H9 (cell line): ENCODE measurements at regions not wholly inside any gene's neighbourhood (a gene's known extent, or its start where the extent isn't known, plus 50 kb on each side); places are given as distances from the start of the nearest gene placed in this dataset.

ENCODE experiments used
- DNase-seq: peaks from one replicate; pipeline ENCODE4 v3.0.0-alpha.2; 2017
- H2AFZ ChIP-seq: one replicate; pipeline ENCODE4 v1.6.1; 2013; ENCODE audit warnings: mild to moderate bottlenecking, low read length, control low read depth, moderate library complexity
- H2AK5ac ChIP-seq: 2 replicates; pipeline ENCODE4 v1.6.1; 2013; ENCODE audit warnings: low read length, control low read depth, mixed read lengths; ENCODE audit not compliant: insufficient read length
- H2BK120ac ChIP-seq: one replicate; pipeline ENCODE4 v1.6.1; 2013; ENCODE audit warnings: low read depth, mild to moderate bottlenecking, low read length, control low read depth, inconsistent platforms; ENCODE audit not compliant: poor library complexity, severe bottlenecking
- H2BK12ac ChIP-seq: 2 replicates; pipeline ENCODE4 v1.6.1; 2013; ENCODE audit warnings: low read length, control low read depth, mixed read lengths, low read depth; ENCODE audit not compliant: insufficient read length
- H2BK15ac ChIP-seq: 2 replicates; pipeline ENCODE4 v1.6.1; 2013; ENCODE audit warnings: low read depth, low read length, control low read depth
- H2BK20ac ChIP-seq: one replicate; pipeline ENCODE4 v1.6.1; 2013; ENCODE audit warnings: low read depth, mild to moderate bottlenecking, low read length, control low read depth, inconsistent platforms; ENCODE audit not compliant: poor library complexity, severe bottlenecking
- H2BK5ac ChIP-seq: 2 replicates; pipeline ENCODE4 v1.6.1; 2013; ENCODE audit warnings: low read length, control low read depth, mixed read lengths; ENCODE audit not compliant: insufficient read length
- H3K14ac ChIP-seq: 2 replicates; pipeline ENCODE4 v1.6.1; 2013; ENCODE audit warnings: low read length, control low read depth; ENCODE audit not compliant: insufficient read depth
- H3K18ac ChIP-seq: 2 replicates; pipeline ENCODE4 v1.6.1; 2013; ENCODE audit warnings: low read depth, mild to moderate bottlenecking, mixed read lengths, low read length, control low read depth; ENCODE audit not compliant: insufficient read length
- H3K23ac ChIP-seq: 2 replicates; pipeline ENCODE4 v1.6.1; 2013; ENCODE audit warnings: low read length, control low read depth, mixed read lengths, low read depth; ENCODE audit not compliant: insufficient read length
- H3K23me2 ChIP-seq: 2 replicates; pipeline ENCODE4 v1.6.1; 2013; ENCODE audit warnings: low read depth, mild to moderate bottlenecking, mixed read lengths, low read length, control low read depth; ENCODE audit not compliant: insufficient read length, poor library complexity, severe bottlenecking
- H3K27ac ChIP-seq: 2 replicates; pipeline ENCODE4 v1.5.1; 2013; ENCODE audit warnings: low read length, control low read depth, mixed read lengths, low read depth; ENCODE audit not compliant: insufficient read length
- H3K27me3 ChIP-seq: 2 replicates; pipeline ENCODE4 v1.6.1; 2013; ENCODE audit warnings: low read length, control low read depth, inconsistent platforms; ENCODE audit not compliant: insufficient read depth
- H3K4ac ChIP-seq: 2 replicates; pipeline ENCODE4 v1.6.1; 2013; ENCODE audit warnings: low read depth, mild to moderate bottlenecking, control low read depth, inconsistent platforms, low read length, moderate library complexity
- H3K4me1 ChIP-seq: 2 replicates; pipeline ENCODE4 v1.6.1; 2013; ENCODE audit warnings: low read length, control low read depth, inconsistent platforms; ENCODE audit not compliant: insufficient read depth
- H3K4me2 ChIP-seq: 2 replicates; pipeline ENCODE4 v1.6.1; 2013; ENCODE audit warnings: low read length, control low read depth, mixed read lengths; ENCODE audit not compliant: insufficient read length, insufficient read depth
- H3K56ac ChIP-seq: 2 replicates; pipeline ENCODE4 v1.6.1; 2013; ENCODE audit warnings: low read depth, mild to moderate bottlenecking, mixed read lengths, low read length, control low read depth; ENCODE audit not compliant: insufficient read length
- H3K79me1 ChIP-seq: 2 replicates; pipeline ENCODE4 v1.6.1; 2013; ENCODE audit warnings: low read depth, mild to moderate bottlenecking, moderate library complexity, low read length, control low read depth, inconsistent platforms; ENCODE audit not compliant: insufficient read depth, poor library complexity, severe bottlenecking
- H3K79me2 ChIP-seq: 2 replicates; pipeline ENCODE4 v1.6.1; 2013; ENCODE audit warnings: low read length, control low read depth, inconsistent platforms; ENCODE audit not compliant: insufficient read depth
- H3K9ac ChIP-seq: 2 replicates; pipeline ENCODE4 v1.6.1; 2013; ENCODE audit warnings: low read length, control low read depth, mixed read lengths; ENCODE audit not compliant: insufficient read length; ENCODE audit errors: extremely low read depth
- H3K9me3 ChIP-seq: one replicate; pipeline ENCODE4 v1.6.1; 2013; ENCODE audit warnings: low read depth, low read length, inconsistent platforms; ENCODE audit not compliant: control insufficient read depth
- H3T11ph ChIP-seq: one replicate; pipeline ENCODE4 v1.6.1; 2013; ENCODE audit warnings: mild to moderate bottlenecking, low read length, control low read depth, inconsistent platforms
- H4K20me1 ChIP-seq: one replicate; pipeline ENCODE4 v1.6.1; 2013; ENCODE audit not compliant: control insufficient read depth, insufficient read length, insufficient read depth
- H4K5ac ChIP-seq: 2 replicates; pipeline ENCODE4 v1.6.1; 2013; ENCODE audit warnings: low read depth, mild to moderate bottlenecking, mixed read lengths, low read length, control low read depth; ENCODE audit not compliant: insufficient read length
- H4K8ac ChIP-seq: replicated peaks from 2 replicates; pipeline ENCODE4 v1.6.1; 2013; ENCODE audit warnings: low read length, control low read depth, mixed read lengths, low read depth; ENCODE audit not compliant: insufficient read length
- H4K91ac ChIP-seq: 2 replicates; pipeline ENCODE4 v1.6.1; 2013; ENCODE audit warnings: low read depth, mild to moderate bottlenecking, moderate library complexity, mixed read lengths, low read length, control low read depth; ENCODE audit not compliant: insufficient read length
- H3K27ac Mint-ChIP-seq, 3 experiments: 2 replicates in 2 of 3; 3 replicates in 1 of 3; pipeline ENCODE4 v1.8.0; 2020 to 2021; ENCODE audit warnings: mixed read lengths in 3 of 3, mild to moderate bottlenecking in 1 of 3, moderate library complexity in 1 of 3
- H3K27me3 Mint-ChIP-seq: 2 replicates; pipeline ENCODE4 v1.8.0; 2021; ENCODE audit warnings: low read depth, mild to moderate bottlenecking, moderate library complexity, mixed read lengths
- H3K36me3 Mint-ChIP-seq, 3 experiments: 2 replicates in 2 of 3; 3 replicates in 1 of 3; pipeline ENCODE4 v1.8.0; 2020 to 2021; ENCODE audit warnings: low read depth in 3 of 3, mixed read lengths in 3 of 3; ENCODE audit not compliant: insufficient read depth in 1 of 3
- H3K4me1 Mint-ChIP-seq, 2 experiments: 2 replicates each; pipeline ENCODE4 v1.8.0; 2020; ENCODE audit warnings: mixed read lengths in 2 of 2
- H3K4me3 Mint-ChIP-seq, 2 experiments: 2 replicates in 1 of 2; 3 replicates in 1 of 2; pipeline ENCODE4 v1.8.0; 2020 to 2021; ENCODE audit warnings: mild to moderate bottlenecking in 2 of 2, mixed read lengths in 2 of 2, moderate library complexity in 1 of 2
- H3K9me3 Mint-ChIP-seq, 2 experiments: 2 replicates in 1 of 2; 3 replicates in 1 of 2; pipeline ENCODE4 v1.8.0; 2020; ENCODE audit warnings: mild to moderate bottlenecking in 2 of 2, mixed read lengths in 2 of 2, moderate library complexity in 1 of 2
- WGBS: extraction: QIAGEN DNeasy Blood & Tissue Kit; methylation state at CpG from one replicate; pipeline ENCODE4 v1.1.7; 2013; ENCODE audit warnings: missing lambda C conversion rate, low lambda C conversion rate, mixed read lengths; ENCODE audit not compliant: insufficient read length; ENCODE audit errors: extremely low coverage; 5-methylcytosine and 5-hydroxymethylcytosine counted together
- TF ChIP-seq, protein P1 (sequence below): fragments of 200-600 bp; sonication (generic); conservative IDR thresholded peaks from 3 replicates; pipeline ENCODE4 v1.8.0; 2021; ENCODE audit warnings: antibody characterized with exemption, mild to moderate bottlenecking

DNA sequence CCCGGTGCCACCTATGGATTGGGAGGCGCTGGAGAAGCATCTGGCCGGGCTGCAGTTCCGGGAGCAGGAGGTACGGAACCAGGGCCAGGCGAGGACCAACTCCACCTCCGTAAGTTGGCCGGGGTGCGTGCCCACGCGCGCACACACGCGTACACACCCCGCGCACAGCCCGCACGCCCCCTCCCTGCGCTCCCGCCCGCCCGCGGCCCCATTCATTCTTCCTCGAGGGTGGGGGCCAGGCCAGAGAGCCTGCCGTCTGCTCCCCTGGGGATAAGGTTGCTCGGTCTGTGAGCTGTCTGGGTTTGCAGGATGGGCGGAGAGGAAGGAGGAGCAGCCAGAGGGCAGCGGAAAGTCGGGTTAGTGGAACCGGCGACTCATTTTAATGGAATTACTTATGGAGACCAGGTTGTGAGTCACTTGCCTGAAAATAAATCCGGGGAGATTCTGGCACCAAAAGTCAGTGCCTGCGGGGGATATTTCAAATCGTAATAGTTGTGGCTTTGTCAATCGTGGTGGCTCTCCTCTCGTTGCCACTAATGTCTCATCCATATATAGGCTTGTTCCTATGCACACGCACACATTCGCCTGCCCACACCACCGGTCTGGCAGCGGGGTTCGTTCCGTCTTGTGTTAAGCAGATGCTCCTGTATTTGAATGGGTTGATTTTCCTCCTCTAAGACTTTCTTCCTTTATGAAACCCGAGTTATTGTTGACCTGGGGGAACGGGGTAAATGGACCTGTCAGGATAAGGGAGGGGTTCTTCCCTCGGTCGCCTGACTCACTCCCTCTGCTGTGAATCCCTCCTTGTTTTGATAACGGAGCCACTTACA is 223.4 kb upstream of the IL12A start:
- Histone ChIP-seq H3K79me1 (no peaks in the 10 kb centered on the region), H3K9me3 (no peaks in the 10 kb centered on the region), H4K20me1 (peaks cover 2% of the 10 kb centered on the region), H4K8ac (no peak overlapping the region), H3K18ac (no peak overlapping the region), H3K56ac (no peak overlapping the region), H3K4ac (no peak overlapping the region), H2BK120ac (no peak overlapping the region), H3K23ac (no peak overlapping the region), H3T11ph (no peak overlapping the region), H3K27ac (no peak overlapping the region), H2BK15ac (no peak overlapping the region), H2BK12ac (no peak overlapping the region), H3K23me2 (peaks cover 19% of the 10 kb centered on the region), H3K4me1 (peaks cover 7% of the 10 kb centered on the region; the same call in 1 of the 2 replicates), H3K4me2 (peak overlapping the region; percentile 94), H2AFZ (no peak overlapping the region), H4K91ac (no peak overlapping the region), H3K27me3 (no peaks in the 10 kb centered on the region; the same call in 1 of the 2 replicates), H2AK5ac (no peak overlapping the region), H4K5ac (no peak overlapping the region), H2BK20ac (no peak overlapping the region), H3K9ac (no peak overlapping the region), H2BK5ac (no peak overlapping the region), H3K79me2 (no peaks in the 10 kb centered on the region), H3K14ac (no peak overlapping the region)
- TF ChIP-seq, protein P1, sequence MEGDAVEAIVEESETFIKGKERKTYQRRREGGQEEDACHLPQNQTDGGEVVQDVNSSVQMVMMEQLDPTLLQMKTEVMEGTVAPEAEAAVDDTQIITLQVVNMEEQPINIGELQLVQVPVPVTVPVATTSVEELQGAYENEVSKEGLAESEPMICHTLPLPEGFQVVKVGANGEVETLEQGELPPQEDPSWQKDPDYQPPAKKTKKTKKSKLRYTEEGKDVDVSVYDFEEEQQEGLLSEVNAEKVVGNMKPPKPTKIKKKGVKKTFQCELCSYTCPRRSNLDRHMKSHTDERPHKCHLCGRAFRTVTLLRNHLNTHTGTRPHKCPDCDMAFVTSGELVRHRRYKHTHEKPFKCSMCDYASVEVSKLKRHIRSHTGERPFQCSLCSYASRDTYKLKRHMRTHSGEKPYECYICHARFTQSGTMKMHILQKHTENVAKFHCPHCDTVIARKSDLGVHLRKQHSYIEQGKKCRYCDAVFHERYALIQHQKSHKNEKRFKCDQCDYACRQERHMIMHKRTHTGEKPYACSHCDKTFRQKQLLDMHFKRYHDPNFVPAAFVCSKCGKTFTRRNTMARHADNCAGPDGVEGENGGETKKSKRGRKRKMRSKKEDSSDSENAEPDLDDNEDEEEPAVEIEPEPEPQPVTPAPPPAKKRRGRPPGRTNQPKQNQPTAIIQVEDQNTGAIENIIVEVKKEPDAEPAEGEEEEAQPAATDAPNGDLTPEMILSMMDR: no peak
- 0 out of 7 replicates have a peak overlapping the region, but pooled peaks of 1 of the 3 experiments have one; percentile 32 for H3K27ac Mint-ChIP-seq
- DNase-seq: peak; percentile 72
- no peaks in the 10 kb centered on the region for H3K9me3 Mint-ChIP-seq
- no peaks in the 10 kb centered on the region; a peak in 1 of 7 replicates for H3K36me3 Mint-ChIP-seq
- peaks cover 39 to 41% of the 10 kb centered on the region in 2 experiments for H3K4me1 Mint-ChIP-seq
- H3K4me3 Mint-ChIP-seq: peak overlapping the region; percentile 86 to 91
- H3K27me3 Mint-ChIP-seq: peaks cover 12% of the 10 kb centered on the region
- WGBS: no CpG with 5 or more reads among the region's 47 CpGs
